HepG2 (cell line): ENCODE measurements at regions not wholly inside any gene's neighbourhood (a gene's known extent, or its start where the extent isn't known, plus 50 kb on each side); places are given as distances from the start of the nearest gene placed in this dataset.

ENCODE experiments used
- ATAC-seq: fragments of 200-7000 bp; cut with Tn5 transposase; 3 replicates; pipeline ENCODE4 v1.9.1; 2020; ENCODE audit warnings: mild to moderate bottlenecking, moderate library complexity
- BruUV-seq: library from RNA; stranded (reverse); fragments of 400-500 nt; replicated peaks from 2 replicates; lab custom pipeline; 2021; lab: Mats Ljungman, UMichigan
- CTCF ChIA-PET: fragments of 300-600 bp; formaldehyde crosslinking; extraction: SDS; loops from one replicate; lab custom pipeline; 2021; ENCODE audit warnings: low total read pairs, inconsistent platforms, low intra/inter-chr PET ratio; lab: Yijun Ruan, JAX
- POLR2A ChIA-PET: fragments of 350-600 bp; sonication (Branson Sonifier 250); formaldehyde crosslinking; loops from one replicate; lab custom pipeline; 2020; ENCODE audit warnings: antibody characterized with exemption, inconsistent platforms; lab: Yijun Ruan, JAX
- DNase-seq: peaks from one replicate; pipeline ENCODE4 v3.0.0-alpha.2; 2015; ENCODE audit warnings: low spot score
- FAIRE-seq: peaks from 3 replicates; lab custom pipeline; 2011; peaks lifted over from hg19 to GRCh38; lab: Jason Lieb, UNC
- H2AFZ ChIP-seq: one replicate; pipeline ENCODE4 v1.6.1; 2011; ENCODE audit warnings: low read length, inconsistent platforms
- H3K27ac ChIP-seq: fragments of 300-600 bp; 3 replicates; pipeline ENCODE4 v1.8.0; 2011; ENCODE audit warnings: mixed run types, mild to moderate bottlenecking, mixed read lengths, low read length, inconsistent platforms; ENCODE audit not compliant: insufficient read depth; ENCODE audit errors: extremely low read length
- H3K27me3 ChIP-seq, 2 experiments: fragments of 200-600 bp in 1 of 2; 2 replicates in 1 of 2; 3 replicates in 1 of 2; pipeline versions ENCODE4 v1.6.0 to v1.8.0; 2011; ENCODE audit warnings: low read length in 2 of 2, mild to moderate bottlenecking in 2 of 2, moderate library complexity in 2 of 2, inconsistent platforms in 1 of 2; ENCODE audit not compliant: insufficient read depth in 2 of 2, control insufficient read depth in 1 of 2
- H3K36me3 ChIP-seq, 2 experiments: fragments of 200-600 bp in 1 of 2; replicated peaks in 1 of 2; 2 replicates in 1 of 2; 3 replicates in 1 of 2; pipeline versions ENCODE4 v1.5.1 to v1.8.0; 2011; ENCODE audit warnings: low read length in 2 of 2, inconsistent platforms in 1 of 2; ENCODE audit not compliant: insufficient read depth in 2 of 2, control insufficient read depth in 1 of 2
- H3K4me1 ChIP-seq: 2 replicates; pipeline ENCODE4 v1.5.1; 2012; ENCODE audit warnings: low read length, inconsistent platforms; ENCODE audit not compliant: insufficient read depth
- H3K4me2 ChIP-seq: 2 replicates; pipeline ENCODE4 v1.6.0; 2011; ENCODE audit warnings: low read depth, low read length, inconsistent platforms
- H3K4me3 ChIP-seq, 3 experiments: fragments of 200-600 bp in 1 of 3; sonication (generic), shearing (Covaris generic) in 1 of 3; replicated peaks in 1 of 3; 2 replicates each; pipeline ENCODE4 v1.5.1; 2011 to 2016; ENCODE audit warnings: low read length in 3 of 3, inconsistent platforms in 2 of 3, low read depth in 2 of 3, mild to moderate bottlenecking in 2 of 3, control low read depth in 1 of 3, mixed read lengths in 1 of 3; ENCODE audit not compliant: insufficient read depth in 1 of 3
- H3K79me2 ChIP-seq: one replicate; pipeline ENCODE4 v1.6.1; 2011; ENCODE audit warnings: low read length, inconsistent platforms; ENCODE audit not compliant: insufficient read depth
- H3K9ac ChIP-seq: 2 replicates; pipeline ENCODE4 v1.6.0; 2011; ENCODE audit warnings: mild to moderate bottlenecking, low read depth, low read length, inconsistent platforms; ENCODE audit not compliant: insufficient read depth
- H3K9me3 ChIP-seq: 2 replicates; pipeline ENCODE4 v1.5.1; 2012; ENCODE audit warnings: mild to moderate bottlenecking, low read length
- H4K20me1 ChIP-seq: 2 replicates; pipeline ENCODE4 v1.6.0; 2011; ENCODE audit warnings: inconsistent platforms, mild to moderate bottlenecking, low read length, moderate library complexity; ENCODE audit not compliant: insufficient read depth
- CHD4 ChIP-seq: fragments of 200-600 bp; sonication (generic); IDR thresholded peaks from 2 replicates; pipeline ENCODE4 v1.7.0; 2017; ENCODE audit warnings: mild to moderate bottlenecking, low read length, borderline replicate concordance
- FIP1L1 ChIP-seq: fragments of 200-400 bp; formaldehyde crosslinking; IDR thresholded peaks from 2 replicates; pipeline ENCODE4 v1.6.1; 2018; ENCODE audit warnings: low read depth, mild to moderate bottlenecking, low read length, moderate library complexity, borderline replicate concordance; ENCODE audit not compliant: insufficient read depth
- FLYWCH1 ChIP-seq: sonication (generic); formaldehyde crosslinking; IDR thresholded peaks from 2 replicates; pipeline ENCODE4 v1.8.1; 2023; ENCODE audit warnings: mild to moderate bottlenecking, missing genetic modification reagents
- MEF2D ChIP-seq: sonication (generic); formaldehyde crosslinking; IDR thresholded peaks from 2 replicates; pipeline ENCODE4 v1.5.1; 2020; ENCODE audit warnings: mild to moderate bottlenecking, missing genetic modification reagents
- MIXL1 ChIP-seq: IDR thresholded peaks from 2 replicates; pipeline ENCODE4 v1.6.1; 2016
- POLR2A ChIP-seq, 2 experiments: IDR thresholded peaks; 2 replicates each; pipeline ENCODE4 v1.6.1; 2011; ENCODE audit warnings: low read depth in 2 of 2, low read length in 2 of 2, mild to moderate bottlenecking in 1 of 2, moderate library complexity in 1 of 2; ENCODE audit not compliant: insufficient read depth in 1 of 2
- SIN3B ChIP-seq: fragments of 150-350 bp; IDR thresholded peaks from 2 replicates; pipeline ENCODE4 v1.6.1; 2014; ENCODE audit warnings: low read length
- SOX5 ChIP-seq: IDR thresholded peaks from 2 replicates; pipeline ENCODE4 v1.6.1; 2016; ENCODE audit warnings: borderline replicate concordance
- TCF7L2 ChIP-seq: IDR thresholded peaks from 2 replicates; pipeline ENCODE4 v1.6.1; 2011; ENCODE audit warnings: mild to moderate bottlenecking, low read depth, low read length, moderate library complexity
- TFDP2 ChIP-seq: sonication (generic); formaldehyde crosslinking; IDR thresholded peaks from 2 replicates; pipeline ENCODE4 v1.4.0; 2020; ENCODE audit warnings: missing genetic modification reagents
- ZFP37 ChIP-seq: sonication (generic); formaldehyde crosslinking; IDR thresholded peaks from 2 replicates; pipeline ENCODE4 v1.4.0; 2020; ENCODE audit warnings: missing genetic modification reagents, borderline replicate concordance
- ZNF335 ChIP-seq: sonication (generic); formaldehyde crosslinking; IDR thresholded peaks from 2 replicates; pipeline ENCODE4 v1.4.0; 2020; ENCODE audit warnings: missing genetic modification reagents
- ZNF441 ChIP-seq: sonication (generic); formaldehyde crosslinking; IDR thresholded peaks from 2 replicates; pipeline ENCODE4 v1.7.0; 2021; ENCODE audit warnings: missing genetic modification reagents, borderline replicate concordance
- ZNF556 ChIP-seq: sonication (generic); formaldehyde crosslinking; IDR thresholded peaks from 2 replicates; pipeline ENCODE4 v1.4.0; 2020; ENCODE audit warnings: mild to moderate bottlenecking, missing genetic modification reagents, borderline replicate concordance
- ZNF883 ChIP-seq: sonication (generic); formaldehyde crosslinking; IDR thresholded peaks from 2 replicates; pipeline ENCODE4 v1.5.1; 2020; ENCODE audit warnings: mild to moderate bottlenecking, missing genetic modification reagents; ENCODE audit errors: not compliant biosample characterization
- in situ Hi-C: cut with HindIII; loops from 2 replicates; pipeline ENCODE4 v1.10.0; 2017; ENCODE audit warnings: low pct_unique_long_range_greater_than_20kb; ENCODE audit not compliant: extremely low pct_ligation_motif_present
- intact Hi-C: fragments of 100-400 bp; cut with micrococcal nuclease; formaldehyde crosslinking; loops from one replicate; pipeline ENCODE4 v1.10.0; 2022; ENCODE audit not compliant: unreplicated experiment

- no peak for TF ChIP-seq TFDP2 (CRISPR knock-in tag)
- no peak for TF ChIP-seq ZFP37
Observed at GRCh38 chr4:30939684-30940083, 219.5 kb downstream of the PCDH7 start (continued).

GRCh38 chr4:30941641-30942040, 221.5 kb downstream of the PCDH7 start:
- TF ChIP-seq MEF2D (CRISPR knock-in tag) (no peak), CHD4 (no peak), POLR2A (IDR thresholded peaks at IDR 0.05; ENCODE audit: insufficient read depth in 1 of 2, low read depth in 2 of 2, low read length in 2 of 2) (no peak), FIP1L1 (no peak), SOX5 (CRISPR knock-in tag) (no peak), ZNF883 (no peak), ZNF335 (CRISPR knock-in tag) (no peak), ZNF556 (no peak), ZNF441 (CRISPR knock-in tag) (no peak), SIN3B (no peak), TCF7L2 (no peak), FLYWCH1 (CRISPR knock-in tag) (no peak), MIXL1 (no peak)
- DNase-seq (no peak), FAIRE-seq (no peak), ATAC-seq (no peak)
- intact Hi-C loops, result no loop called here
- Histone ChIP-seq H3K36me3 (no peaks in the 10 kb centered on the region), H4K20me1 (no peaks in the 10 kb centered on the region), H3K9me3 (no peaks in the 10 kb centered on the region), H2AFZ (no peak overlapping the region), H3K27ac (no peak overlapping the region), H3K27me3 (no peaks in the 10 kb centered on the region), H3K9ac (no peak overlapping the region), H3K4me1 (no peaks in the 10 kb centered on the region), H3K79me2 (no peaks in the 10 kb centered on the region), H3K4me3 (no peak overlapping the region), H3K4me2 (no peak overlapping the region)
- POLR2A ChIA-PET, result no interaction called here
- CTCF ChIA-PET, result no interaction called here
- no TSS peak for BruUV-seq
- in situ Hi-C loops, result no loop called here
